SK-N-SH (cell line): ENCODE measurements at regions not wholly inside any gene's neighbourhood (a gene's known extent, or its start where the extent isn't known, plus 50 kb on each side); places are given as distances from the start of the nearest gene placed in this dataset.
"Not testable (repeated sequence)": the region's sequence is repeated elsewhere in the genome, so short reads cannot be mapped to it uniquely, and the experiment has no call there.

Experiments
- CTCF ChIA-PET: fragments of 300-600, 350-600 bp; formaldehyde crosslinking; extraction: SDS; loops from one replicate; lab custom pipeline; 2021; lab: Yijun Ruan, JAX
- POLR2A ChIA-PET: fragments of 350-600 bp; sonication (Branson Sonifier 250); formaldehyde crosslinking; extraction: SDS; loops from one replicate; lab custom pipeline; 2020; ENCODE audit warnings: antibody characterized with exemption, inconsistent platforms; lab: Yijun Ruan, JAX
- DNase-seq: peaks from one replicate; pipeline ENCODE4 v3.0.0; 2012
- H2AFZ ChIP-seq: fragments of 200-600 bp; sonication (generic); 2 replicates; pipeline ENCODE4 v1.8.1; 2016; ENCODE audit warnings: antibody characterized with exemption, mild to moderate bottlenecking, low read depth
- H3F3A ChIP-seq: fragments of 200-600 bp; sonication (generic); replicated peaks from 2 replicates; pipeline ENCODE3; 2016; ENCODE audit warnings: antibody characterized with exemption, mild to moderate bottlenecking; ENCODE audit not compliant: insufficient read depth
- H3K27ac ChIP-seq, 2 experiments: fragments of 200-500 bp in 1 of 2; fragments of 200-600 bp in 1 of 2; sonication (Bioruptor generic) in 1 of 2; sonication (generic), shearing (Covaris generic) in 1 of 2; 2 replicates each; pipeline versions ENCODE4 v1.5.1 to v1.6.1; 2014 to 2016; ENCODE audit warnings: low read depth in 2 of 2, inconsistent platforms in 1 of 2, low read length in 1 of 2, mild to moderate bottlenecking in 1 of 2, mixed read lengths in 1 of 2
- H3K27me3 ChIP-seq: fragments of 200-600 bp; sonication (generic), shearing (Covaris generic); 2 replicates; pipeline ENCODE4 v1.6.1; 2016; ENCODE audit warnings: mixed run types; ENCODE audit not compliant: insufficient read depth
- H3K36me3 ChIP-seq, 2 experiments: fragments of 200-500 bp in 1 of 2; fragments of 200-600 bp in 1 of 2; sonication (Bioruptor generic) in 1 of 2; sonication (generic) in 1 of 2; replicated peaks in 1 of 2; 2 replicates each; pipeline versions ENCODE3 to v1.5.1; 2014 to 2016; ENCODE audit warnings: low read length in 1 of 2, mild to moderate bottlenecking in 1 of 2; ENCODE audit not compliant: insufficient read depth in 2 of 2, control insufficient read depth in 1 of 2
- H3K4me1 ChIP-seq, 2 experiments: fragments of 200-500 bp in 1 of 2; fragments of 200-600 bp in 1 of 2; sonication (Bioruptor generic) in 1 of 2; sonication (generic), shearing (Covaris generic) in 1 of 2; 2 replicates each; pipeline versions ENCODE4 v1.5.1 to v1.6.1; 2014 to 2016; ENCODE audit warnings: low read depth in 1 of 2, low read length in 1 of 2, mixed run types in 1 of 2; ENCODE audit not compliant: insufficient read depth in 2 of 2, control insufficient read depth in 1 of 2
- H3K4me2 ChIP-seq: fragments of 200-600 bp; sonication (generic), shearing (Covaris generic); 2 replicates; pipeline ENCODE4 v1.6.1; 2017; ENCODE audit warnings: mixed run types
- H3K4me3 ChIP-seq, 2 experiments: fragments of 200-500 bp in 1 of 2; fragments of 200-600 bp in 1 of 2; sonication (Bioruptor generic) in 1 of 2; sonication (generic), shearing (Covaris generic) in 1 of 2; 2 replicates each; pipeline versions ENCODE4 v1.5.1 to v1.8.1; 2014 to 2016; ENCODE audit warnings: low read depth in 2 of 2, inconsistent platforms in 1 of 2, low read length in 1 of 2, mild to moderate bottlenecking in 1 of 2, mixed read lengths in 1 of 2, moderate library complexity in 1 of 2
- H3K79me2 ChIP-seq: fragments of 200-600 bp; sonication (generic); 2 replicates; pipeline ENCODE4 v1.8.1; 2017; ENCODE audit warnings: mild to moderate bottlenecking; ENCODE audit not compliant: insufficient read depth
- H3K9ac ChIP-seq: fragments of 200-600 bp; sonication (generic); 2 replicates; pipeline ENCODE4 v1.6.1; 2017; ENCODE audit warnings: mixed run types
- H3K9me2 ChIP-seq: fragments of 200-600 bp; sonication (generic); 2 replicates; pipeline ENCODE4 v1.6.1; 2017; ENCODE audit warnings: mixed run types
- H3K9me3 ChIP-seq: fragments of 200-600 bp; sonication (generic); 2 replicates; pipeline ENCODE4 v1.6.1; 2017; ENCODE audit warnings: mixed run types, mild to moderate bottlenecking, moderate library complexity
- H4K20me1 ChIP-seq: fragments of 200-600 bp; sonication (generic); 2 replicates; pipeline ENCODE4 v1.6.1; 2017; ENCODE audit warnings: mild to moderate bottlenecking, mixed run types; ENCODE audit not compliant: insufficient read depth
- ELF1 ChIP-seq: IDR thresholded peaks from 2 replicates; pipeline ENCODE4 v1.4.0; 2012
- GATA2 ChIP-seq: sonication (generic); formaldehyde crosslinking; IDR thresholded peaks from 2 replicates; pipeline ENCODE4 v1.5.0; 2020; ENCODE audit warnings: mild to moderate bottlenecking, missing genetic modification reagents
- MEF2A ChIP-seq: IDR thresholded peaks from 2 replicates; pipeline ENCODE4 v1.4.0; 2012; ENCODE audit warnings: low read depth, borderline replicate concordance
- NFIC ChIP-seq: IDR thresholded peaks from 2 replicates; pipeline ENCODE4 v1.4.0; 2012; ENCODE audit warnings: borderline replicate concordance
- NRF1 ChIP-seq: IDR thresholded peaks from 2 replicates; pipeline ENCODE4 v1.6.1; 2012; ENCODE audit warnings: low read depth, mild to moderate bottlenecking, low read length
- POLR2AphosphoS5 ChIP-seq: IDR thresholded peaks from 2 replicates; pipeline ENCODE4 v1.6.1; 2012; ENCODE audit warnings: low read depth, low read length
- RCOR1 ChIP-seq: fragments of 150-350 bp; IDR thresholded peaks from 2 replicates; pipeline ENCODE4 v1.6.1; 2017; ENCODE audit warnings: antibody characterized with exemption, low read length
- SIN3A ChIP-seq: IDR thresholded peaks from 2 replicates; pipeline ENCODE4 v1.6.1; 2012; ENCODE audit warnings: low read depth, mild to moderate bottlenecking, low read length, moderate library complexity, borderline replicate concordance
- TAF1 ChIP-seq: IDR thresholded peaks from 2 replicates; pipeline ENCODE4 v1.6.1; 2012; ENCODE audit warnings: low read depth, mild to moderate bottlenecking, low read length, moderate library complexity, borderline replicate concordance
- TCF12 ChIP-seq: IDR thresholded peaks from 2 replicates; pipeline ENCODE4 v1.4.0; 2012
- WGBS: methylation state at CpG from one replicate; pipeline ENCODE4 v1.1.6; 2017; ENCODE audit warnings: low lambda C conversion rate; 5-methylcytosine and 5-hydroxymethylcytosine counted together
- TF ChIP-seq, protein P1 (sequence below): fragments of 150-350 bp; IDR thresholded peaks from 2 replicates; pipeline ENCODE4 v1.6.1; 2017; ENCODE audit warnings: antibody characterized with exemption, low read length, low read depth, borderline replicate concordance
- TF ChIP-seq, protein P2 (sequence below): IDR thresholded peaks from 2 replicates; pipeline ENCODE4; 2012

DNA sequence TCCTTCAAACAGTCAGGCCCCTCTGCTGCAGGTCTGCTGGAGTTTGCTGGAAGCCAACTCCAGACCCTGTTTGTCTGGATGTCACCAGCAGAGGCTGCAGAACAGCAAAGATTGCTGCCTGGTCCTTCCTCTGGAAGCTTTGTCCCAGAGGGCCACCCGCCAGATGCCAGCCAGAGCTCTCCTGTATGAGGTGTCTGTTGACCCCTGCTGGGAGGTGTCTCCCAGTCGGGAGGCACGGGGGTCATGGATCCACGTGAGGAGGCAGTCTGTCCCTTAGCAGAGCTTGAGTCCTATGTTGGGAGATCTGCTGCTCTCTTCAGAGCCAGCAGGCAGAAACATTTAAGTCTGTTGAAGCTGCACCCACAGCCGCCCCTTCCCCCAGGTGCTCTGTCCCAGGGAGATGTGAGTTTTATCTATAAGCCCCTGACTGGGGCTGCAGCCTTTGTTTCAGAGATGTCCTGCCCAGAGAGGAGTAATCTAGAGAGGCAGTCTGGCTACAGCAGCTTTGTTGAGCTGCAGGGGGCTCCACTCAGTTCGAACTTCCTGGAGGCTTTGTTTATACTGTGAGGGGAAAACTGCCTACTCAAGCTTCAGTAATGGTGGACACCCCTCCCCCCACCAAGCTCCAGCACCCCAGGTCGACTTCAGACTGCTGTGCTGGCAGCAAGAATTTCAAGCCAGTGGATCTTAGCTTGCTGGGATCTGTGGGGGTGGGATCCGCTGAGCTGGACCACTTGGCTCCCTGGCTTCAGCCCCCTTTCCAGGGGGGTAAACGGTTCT lies 72.1 kb downstream of the OGFRL1 start:
- H3K4me3 ChIP-seq, H3K27me3 ChIP-seq, DNase-seq, H3K4me1 ChIP-seq, H3F3A ChIP-seq, H3K9me3 ChIP-seq, H3K36me3 ChIP-seq, H3K4me2 ChIP-seq, H4K20me1 ChIP-seq, H3K9me2 ChIP-seq, H3K27ac ChIP-seq, POLR2A ChIA-PET, H2AFZ ChIP-seq, H3K9ac ChIP-seq, H3K79me2 ChIP-seq: not testable (repeated sequence)
- 44% methylated on average over 2 of the region's 9 CpGs for WGBS
- CTCF ChIA-PET = interaction anchor here (1.4 to 1.7 kb wide), 2 partner anchors 10 to 170 kb away, joined by 4 to 7 read pairs; no protein-coding TSS in a partner anchor

DNA sequence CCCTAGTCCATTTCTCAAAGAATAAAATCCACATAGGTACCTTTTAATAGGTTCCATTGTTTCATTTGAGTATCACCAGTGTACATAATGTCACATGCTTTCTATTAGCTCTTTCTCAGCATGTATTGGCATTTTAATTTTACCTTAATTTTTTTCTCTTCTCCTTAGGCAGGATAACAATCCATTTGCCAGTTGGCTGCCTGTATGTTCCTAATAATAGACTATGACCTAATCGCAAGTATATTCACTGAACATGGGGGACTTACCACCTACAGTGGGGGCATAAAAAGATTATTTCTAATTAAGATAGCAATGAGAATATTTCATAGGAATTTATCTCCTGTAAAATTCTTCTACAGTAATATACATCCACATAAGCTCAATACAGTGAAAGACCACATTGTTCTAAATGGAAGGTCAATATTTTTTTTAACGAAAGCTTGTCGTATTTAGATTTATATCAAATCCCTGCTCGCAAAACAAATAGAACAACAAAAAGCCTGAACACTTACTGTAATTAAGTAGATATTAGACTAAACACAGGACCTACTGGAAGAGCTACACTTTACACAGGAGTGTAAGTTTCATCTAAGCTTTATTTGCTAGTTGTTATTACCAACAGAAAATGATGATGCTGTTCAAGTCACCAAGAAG lies 76.4 kb downstream of the OGFRL1 start:
- no peaks in the 10 kb centered on the region for H3K36me3 ChIP-seq
- TF ChIP-seq MEF2A (0 out of 2 replicates have a peak, but pooled peaks have one; percentile 25), ELF1 (no peak)
- CTCF ChIA-PET = interaction anchor here (1.3 kb wide), 1 partner anchor 175 kb away, joined by 3 read pairs; no protein-coding TSS in a partner anchor
- H3K9me3 ChIP-seq = no peaks in the 10 kb centered on the region
- H3K9me2 ChIP-seq = no peaks in the 10 kb centered on the region
- POLR2A ChIA-PET = no interaction called here
- no peak overlapping the region for H3K4me2 ChIP-seq
- H3K27me3 ChIP-seq = no peaks in the 10 kb centered on the region
- H4K20me1 ChIP-seq = no peaks in the 10 kb centered on the region
- 76% methylated on average over 4 of the region's 4 CpGs for WGBS
- no peak for DNase-seq
- no peaks in the 10 kb centered on the region for H3K79me2 ChIP-seq
- no peak overlapping the region for H3K4me3 ChIP-seq
- no peaks in the 10 kb centered on the region for H3F3A ChIP-seq
- H3K4me1 ChIP-seq = peaks cover 0 to 18% of the 10 kb centered on the region in 2 experiments; a peak in 3 of 4 replicates
- no peak overlapping the region for H3K9ac ChIP-seq
- H3K27ac ChIP-seq = no peak overlapping the region; a peak in 1 of 4 replicates
- H2AFZ ChIP-seq = no peak overlapping the region

DNA sequence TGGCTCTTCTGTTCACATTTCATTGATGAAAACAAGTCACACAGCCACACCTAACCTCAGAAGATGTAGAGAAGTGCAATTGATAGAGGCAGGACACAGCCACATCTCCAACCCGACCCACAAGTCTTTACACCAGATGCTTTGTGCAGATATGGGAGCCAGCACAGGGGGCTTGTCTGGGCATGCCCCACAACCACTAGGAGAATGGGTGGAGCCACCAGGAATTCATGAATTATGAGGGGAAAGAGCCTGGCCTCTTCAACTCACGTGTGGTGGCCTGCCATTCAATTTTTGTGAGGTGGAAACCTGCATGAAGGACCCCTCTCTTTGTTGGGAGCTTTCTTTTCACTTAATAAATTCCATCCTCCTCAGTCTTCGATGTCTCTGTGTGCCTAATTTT lies 79.1 kb downstream of the OGFRL1 start:
- Histone ChIP-seq H3K9ac (no peak overlapping the region), H4K20me1 (no peaks in the 10 kb centered on the region), H3K27ac (0 out of 4 replicates have a peak overlapping the region, but pooled peaks of 1 of the 2 experiments have one; percentile 11), H3F3A (no peaks in the 10 kb centered on the region), H3K4me1 (peaks cover 0 to 18% of the 10 kb centered on the region in 2 experiments; a peak in 3 of 4 replicates), H3K9me2 (no peaks in the 10 kb centered on the region), H3K79me2 (no peaks in the 10 kb centered on the region), H3K27me3 (no peaks in the 10 kb centered on the region), H3K36me3 (peaks cover 0 to 6% of the 10 kb centered on the region in 2 experiments), H3K4me3 (no peak overlapping the region), H3K4me2 (no peak overlapping the region), H2AFZ (peak overlapping the region; percentile 9; the same call in 1 of the 2 replicates), H3K9me3 (no peaks in the 10 kb centered on the region)
- WGBS = 91% methylated on average over 2 of the region's 3 CpGs
- DNase-seq = no peak
- POLR2A ChIA-PET = no interaction called here
- no peak for TF ChIP-seq RCOR1
- TF ChIP-seq NFIC = no peak
- no peak for TF ChIP-seq SIN3A
- no peak for TF ChIP-seq POLR2AphosphoS5
- TF ChIP-seq, protein P1, sequence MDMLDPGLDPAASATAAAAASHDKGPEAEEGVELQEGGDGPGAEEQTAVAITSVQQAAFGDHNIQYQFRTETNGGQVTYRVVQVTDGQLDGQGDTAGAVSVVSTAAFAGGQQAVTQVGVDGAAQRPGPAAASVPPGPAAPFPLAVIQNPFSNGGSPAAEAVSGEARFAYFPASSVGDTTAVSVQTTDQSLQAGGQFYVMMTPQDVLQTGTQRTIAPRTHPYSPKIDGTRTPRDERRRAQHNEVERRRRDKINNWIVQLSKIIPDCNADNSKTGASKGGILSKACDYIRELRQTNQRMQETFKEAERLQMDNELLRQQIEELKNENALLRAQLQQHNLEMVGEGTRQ = no peak
- no peak for TF ChIP-seq NRF1
- TF ChIP-seq TAF1 = no peak
- TF ChIP-seq, protein P2, sequence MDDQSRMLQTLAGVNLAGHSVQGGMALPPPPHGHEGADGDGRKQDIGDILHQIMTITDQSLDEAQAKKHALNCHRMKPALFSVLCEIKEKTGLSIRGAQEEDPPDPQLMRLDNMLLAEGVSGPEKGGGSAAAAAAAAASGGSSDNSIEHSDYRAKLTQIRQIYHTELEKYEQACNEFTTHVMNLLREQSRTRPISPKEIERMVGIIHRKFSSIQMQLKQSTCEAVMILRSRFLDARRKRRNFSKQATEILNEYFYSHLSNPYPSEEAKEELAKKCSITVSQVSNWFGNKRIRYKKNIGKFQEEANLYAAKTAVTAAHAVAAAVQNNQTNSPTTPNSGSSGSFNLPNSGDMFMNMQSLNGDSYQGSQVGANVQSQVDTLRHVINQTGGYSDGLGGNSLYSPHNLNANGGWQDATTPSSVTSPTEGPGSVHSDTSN = no peak
- no peak for TF ChIP-seq TCF12
- TF ChIP-seq GATA2 = no peak
- CTCF ChIA-PET = no interaction called here
